Activated CD8-positive, alpha-beta T cell treated with anti-CD3 and anti-CD28 coated beads, Interleukin-2, amount 10 ng/mL, durations not matched to agents 7 days and 5 days (primary cell): ENCODE measurements at regions not wholly inside any gene's neighbourhood (a gene's known extent, or its start where the extent isn't known, plus 50 kb on each side); places are given as distances from the start of the nearest gene placed in this dataset.
"Not testable (repeated sequence)": the region's sequence is repeated elsewhere in the genome, so short reads cannot be mapped to it uniquely, and the experiment has no call there.

ENCODE experiments used
- ATAC-seq: fragments of 150-1000 bp; cut with Tn5 transposase; one replicate; pipeline ENCODE4 v1.10.0; 2021; ENCODE audit warnings: moderate library complexity
- CTCF ChIA-PET: fragments of 350-600 bp; sonication (Branson Sonifier 250); formaldehyde crosslinking; loops from one replicate; lab custom pipeline; 2021; ENCODE audit warnings: antibody characterized with exemption; lab: Charles Lee
- POLR2A ChIA-PET: fragments of 350-600 bp; sonication (Branson Sonifier 250); formaldehyde crosslinking; loops from one replicate; lab custom pipeline; 2021; ENCODE audit warnings: antibody characterized with exemption; lab: Charles Lee
- DNase-seq: peaks from one replicate; pipeline ENCODE4 v3.0.0-alpha.2; 2020
- H3K27ac Mint-ChIP-seq: one replicate; pipeline ENCODE4 v1.8.0; 2021; ENCODE audit warnings: mild to moderate bottlenecking, mixed read lengths
- H3K27me3 Mint-ChIP-seq: one replicate; pipeline ENCODE4 v1.8.0; 2021; ENCODE audit warnings: low read depth, mixed read lengths
- H3K36me3 Mint-ChIP-seq: one replicate; pipeline ENCODE4 v1.8.0; 2021; ENCODE audit warnings: low read depth, mixed read lengths
- H3K4me1 Mint-ChIP-seq: one replicate; pipeline ENCODE4 v1.8.0; 2021; ENCODE audit warnings: low read depth, mixed read lengths
- H3K4me3 Mint-ChIP-seq: one replicate; pipeline ENCODE4 v1.8.0; 2021; ENCODE audit warnings: mild to moderate bottlenecking, mixed read lengths
- H3K9me3 Mint-ChIP-seq: one replicate; pipeline ENCODE4 v1.8.0; 2022; ENCODE audit warnings: mixed read lengths; ENCODE audit not compliant: insufficient read depth

- no peaks in the 10 kb centered on the region for H3K27me3 Mint-ChIP-seq
- ChIA-PET CTCF (no interaction called here), POLR2A (interaction anchor here (0.7 kb wide), 1 partner anchor 248 kb away, joined by 3 read pairs; no protein-coding TSS in a partner anchor)
- no peaks in the 10 kb centered on the region for H3K4me1 Mint-ChIP-seq
- no peaks in the 10 kb centered on the region for H3K36me3 Mint-ChIP-seq
- no peak overlapping the region for H3K4me3 Mint-ChIP-seq
- DNase-seq (no peak), ATAC-seq (no peak)
- H3K27ac Mint-ChIP-seq = no peak overlapping the region
- H3K9me3 Mint-ChIP-seq = no peaks in the 10 kb centered on the region
These were observed 597.1 kb upstream of the B3GAT1 start for GRCh38 chr11:135009125-135009524.

DNA sequence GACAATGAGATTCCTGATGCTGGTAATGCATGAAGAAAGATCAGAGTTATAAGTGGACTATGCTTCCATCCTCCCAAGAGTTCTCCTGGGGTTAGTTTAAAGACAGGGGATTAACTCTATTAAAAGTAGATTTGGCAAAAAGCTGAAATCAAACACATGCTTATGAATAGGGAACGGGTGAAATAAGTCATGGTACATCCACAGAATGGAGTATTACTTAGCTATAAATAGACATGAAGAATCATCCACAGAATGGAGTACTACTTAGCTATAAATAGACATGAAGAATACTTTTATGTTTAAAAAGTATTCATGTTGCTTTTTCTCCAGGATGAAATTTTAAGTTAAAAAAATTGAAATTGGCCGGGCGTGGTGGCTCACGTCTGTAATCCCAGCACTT, 596.4 kb upstream of the B3GAT1 start:
- no peaks in the 10 kb centered on the region for H3K36me3 Mint-ChIP-seq
- H3K4me1 Mint-ChIP-seq = no peaks in the 10 kb centered on the region
- ATAC-seq = no peak
- CTCF ChIA-PET = no interaction called here
- DNase-seq = no peak
- POLR2A ChIA-PET = no interaction called here
- H3K9me3 Mint-ChIP-seq = no peaks in the 10 kb centered on the region
- no peak overlapping the region for H3K27ac Mint-ChIP-seq
- H3K4me3 Mint-ChIP-seq = no peak overlapping the region
- no peaks in the 10 kb centered on the region for H3K27me3 Mint-ChIP-seq

DNA sequence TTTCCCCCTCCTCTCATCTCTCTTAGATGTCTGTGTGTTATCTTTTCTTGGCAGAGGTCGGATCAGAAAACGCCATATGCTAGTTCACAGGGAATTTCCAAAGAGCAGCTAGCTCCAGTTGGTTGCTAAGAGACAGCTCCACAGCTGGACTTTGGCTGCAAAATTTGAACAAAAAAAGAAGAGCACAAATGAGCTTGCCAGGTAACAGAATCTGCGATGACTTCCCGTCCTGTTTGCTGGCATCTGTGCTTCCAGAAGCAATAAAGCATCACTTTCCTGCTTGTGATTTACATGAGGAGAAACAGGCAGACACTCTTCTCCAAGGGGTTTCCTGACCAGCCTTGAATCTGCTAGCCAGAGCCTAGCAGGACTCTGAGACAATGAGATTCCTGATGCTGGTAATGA, 596.0 kb upstream of the B3GAT1 start:
- H3K9me3 Mint-ChIP-seq = no peaks in the 10 kb centered on the region
- H3K27me3 Mint-ChIP-seq = no peaks in the 10 kb centered on the region
- ATAC-seq (no peak), DNase-seq (no peak)
- no peaks in the 10 kb centered on the region for H3K36me3 Mint-ChIP-seq
- H3K4me3 Mint-ChIP-seq = no peak overlapping the region
- no peaks in the 10 kb centered on the region for H3K4me1 Mint-ChIP-seq
- CTCF ChIA-PET = no interaction called here
- POLR2A ChIA-PET = no interaction called here
- H3K27ac Mint-ChIP-seq = no peak overlapping the region

DNA sequence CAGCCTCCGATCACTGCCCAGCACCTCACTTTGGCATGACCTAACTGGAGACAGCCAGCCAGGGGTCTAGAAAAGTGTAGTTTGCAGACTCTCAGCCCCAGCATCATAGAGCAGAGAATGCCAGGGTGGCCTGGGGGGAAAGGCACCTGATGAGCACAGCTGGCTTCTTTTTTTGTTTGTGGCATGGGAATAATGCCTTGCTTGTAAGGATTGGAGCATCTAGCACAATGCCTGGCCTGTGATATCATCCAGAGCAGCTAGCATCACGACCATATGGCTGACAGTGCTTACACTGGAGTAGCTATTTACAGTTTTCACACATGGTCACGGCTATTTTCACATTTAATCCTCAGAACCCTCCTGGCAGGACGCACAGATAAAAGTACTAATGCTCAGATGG, 594.8 kb upstream of the B3GAT1 start:
- no peaks in the 10 kb centered on the region for H3K9me3 Mint-ChIP-seq
- no peaks in the 10 kb centered on the region for H3K36me3 Mint-ChIP-seq
- ChIA-PET CTCF (no interaction called here), POLR2A (no interaction called here)
- H3K27ac Mint-ChIP-seq = no peak overlapping the region
- ATAC-seq = no peak
- H3K4me3 Mint-ChIP-seq = no peak overlapping the region
- no peaks in the 10 kb centered on the region for H3K4me1 Mint-ChIP-seq
- no peak for DNase-seq
- no peaks in the 10 kb centered on the region for H3K27me3 Mint-ChIP-seq

- Mint-ChIP-seq H3K4me1 (no peaks in the 10 kb centered on the region), H3K4me3 (no peak overlapping the region), H3K36me3 (no peaks in the 10 kb centered on the region), H3K27me3 (no peaks in the 10 kb centered on the region), H3K9me3 (no peaks in the 10 kb centered on the region), H3K27ac (no peak overlapping the region)
- DNase-seq (no peak), ATAC-seq (no peak)
- ChIA-PET CTCF (no interaction called here), POLR2A (interaction anchor here (0.7 kb wide), 1 partner anchor 1506 kb away, joined by 3 read pairs; no protein-coding TSS in a partner anchor)
These were observed 592.5 kb upstream of the B3GAT1 start for GRCh38 chr11:135004495-135004894.

DNA sequence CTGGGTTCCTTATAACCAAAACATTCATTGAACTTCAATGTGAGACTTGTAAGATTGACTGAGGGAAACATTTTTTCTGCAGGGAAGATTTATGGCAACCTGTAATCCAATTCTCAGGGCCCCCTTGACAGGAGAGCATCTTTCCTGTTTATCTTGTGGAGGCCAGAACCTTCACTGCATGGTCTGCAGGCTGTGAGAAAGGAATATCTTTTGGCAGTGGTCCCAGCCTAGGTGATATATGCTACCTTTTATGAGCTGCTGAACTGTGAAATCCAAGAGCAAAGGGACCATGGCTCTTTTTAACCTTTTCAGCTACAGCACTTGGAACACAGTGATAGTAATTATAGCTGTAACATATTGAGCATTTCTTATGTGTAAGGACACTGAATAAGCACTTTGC, 590.2 kb upstream of the B3GAT1 start:
- ChIA-PET CTCF (no interaction called here), POLR2A (no interaction called here)
- DNase-seq (no peak), ATAC-seq (no peak)
- Mint-ChIP-seq H3K27ac (no peak overlapping the region), H3K4me3 (no peak overlapping the region), H3K27me3 (no peaks in the 10 kb centered on the region), H3K36me3 (no peaks in the 10 kb centered on the region), H3K4me1 (no peaks in the 10 kb centered on the region), H3K9me3 (no peaks in the 10 kb centered on the region)

GRCh38 chr11:135001581-135001980, 589.5 kb upstream of the B3GAT1 start:
- H3K9me3 Mint-ChIP-seq = no peaks in the 10 kb centered on the region
- ATAC-seq (no peak), DNase-seq (no peak)
- no peak overlapping the region for H3K27ac Mint-ChIP-seq
- no peaks in the 10 kb centered on the region for H3K4me1 Mint-ChIP-seq
- H3K27me3 Mint-ChIP-seq = no peaks in the 10 kb centered on the region
- no peak overlapping the region for H3K4me3 Mint-ChIP-seq
- ChIA-PET CTCF (no interaction called here), POLR2A (no interaction called here)
- no peaks in the 10 kb centered on the region for H3K36me3 Mint-ChIP-seq

DNA sequence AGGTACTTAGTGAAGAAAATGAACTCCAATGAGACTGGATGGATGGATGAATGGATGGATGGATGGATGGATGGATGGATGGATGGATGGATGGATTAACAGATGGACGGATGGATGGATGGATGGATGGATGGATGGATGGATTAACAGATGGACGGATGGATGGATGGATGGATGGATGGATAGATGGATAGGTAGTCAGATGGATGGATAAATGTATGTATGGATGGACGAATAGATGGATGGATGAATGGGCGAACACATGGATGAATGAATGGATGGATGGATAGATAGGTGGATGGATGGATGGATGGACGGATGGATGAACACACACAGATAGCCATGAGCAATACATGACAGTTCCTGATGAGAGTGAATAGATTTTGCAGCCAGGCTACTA, 589.0 kb upstream of the B3GAT1 start:
- ATAC-seq, H3K4me3 Mint-ChIP-seq, H3K9me3 Mint-ChIP-seq, H3K27me3 Mint-ChIP-seq, H3K4me1 Mint-ChIP-seq, H3K36me3 Mint-ChIP-seq, H3K27ac Mint-ChIP-seq, CTCF ChIA-PET, DNase-seq, POLR2A ChIA-PET: not testable (repeated sequence)

DNA sequence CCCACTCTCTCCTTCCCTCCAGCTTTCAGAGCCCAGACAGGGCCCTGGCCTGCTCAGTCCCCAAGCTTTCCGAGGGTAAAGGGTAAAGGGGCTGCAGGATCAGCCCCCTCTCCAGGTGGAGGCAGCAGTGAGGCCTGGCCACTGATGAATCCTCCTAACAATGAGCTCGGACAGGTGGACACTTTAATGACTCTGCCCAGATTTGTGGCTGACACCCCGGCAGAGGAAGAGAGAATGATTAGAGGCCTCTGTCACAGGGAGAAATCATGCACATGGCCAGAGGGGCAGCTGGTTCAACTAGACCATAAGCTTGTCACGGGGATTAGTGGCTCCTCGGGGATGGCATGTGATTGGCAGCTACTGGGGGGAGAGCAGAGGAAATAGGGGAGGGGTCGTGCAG, 587.5 kb upstream of the B3GAT1 start:
- no peaks in the 10 kb centered on the region for H3K36me3 Mint-ChIP-seq
- ChIA-PET CTCF (no interaction called here), POLR2A (no interaction called here)
- no peaks in the 10 kb centered on the region for H3K9me3 Mint-ChIP-seq
- DNase-seq (no peak), ATAC-seq (no peak)
- H3K4me1 Mint-ChIP-seq = no peaks in the 10 kb centered on the region
- H3K27ac Mint-ChIP-seq = no peak overlapping the region
- no peak overlapping the region for H3K4me3 Mint-ChIP-seq
- H3K27me3 Mint-ChIP-seq = peaks cover 3% of the 10 kb centered on the region

DNA sequence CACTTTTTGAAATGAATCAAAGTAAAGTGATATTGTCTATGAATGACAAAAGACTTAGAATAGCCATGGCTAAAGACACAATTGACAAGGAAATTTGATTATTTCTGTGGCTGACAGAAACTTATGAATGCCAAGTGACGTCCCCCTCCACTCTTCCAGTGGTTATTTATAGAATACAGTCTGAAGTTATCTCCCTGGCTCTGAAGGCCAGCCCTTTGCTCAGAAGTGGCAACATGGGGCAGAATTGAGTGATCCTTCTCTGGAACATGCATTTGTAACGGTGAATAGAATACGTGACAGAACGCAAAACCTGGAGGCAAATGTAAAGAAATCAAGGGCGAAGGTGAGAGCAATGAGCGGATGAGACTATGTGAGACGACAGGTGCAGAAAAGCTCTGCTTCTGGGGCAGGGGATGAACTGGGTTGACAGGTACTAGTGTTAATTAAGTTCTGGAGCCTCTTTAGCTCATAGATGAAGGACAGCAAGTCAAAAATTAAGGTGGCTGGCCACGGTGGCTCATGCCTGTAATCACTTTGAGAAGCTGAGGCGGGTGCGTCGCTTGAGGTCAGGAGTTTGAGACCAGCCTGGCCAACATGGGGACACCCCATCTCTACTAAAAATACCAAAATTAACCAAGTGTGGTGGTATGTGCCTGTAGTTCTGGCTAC, 585.7 kb upstream of the B3GAT1 start:
- Mint-ChIP-seq H3K4me3 (no peak overlapping the region), H3K36me3 (no peaks in the 10 kb centered on the region), H3K27ac (no peak overlapping the region), H3K9me3 (no peaks in the 10 kb centered on the region), H3K27me3 (peaks cover 3% of the 10 kb centered on the region), H3K4me1 (no peaks in the 10 kb centered on the region)
- ChIA-PET POLR2A (no interaction called here), CTCF (no interaction called here)
- no peak for DNase-seq
- ATAC-seq = no peak

DNA sequence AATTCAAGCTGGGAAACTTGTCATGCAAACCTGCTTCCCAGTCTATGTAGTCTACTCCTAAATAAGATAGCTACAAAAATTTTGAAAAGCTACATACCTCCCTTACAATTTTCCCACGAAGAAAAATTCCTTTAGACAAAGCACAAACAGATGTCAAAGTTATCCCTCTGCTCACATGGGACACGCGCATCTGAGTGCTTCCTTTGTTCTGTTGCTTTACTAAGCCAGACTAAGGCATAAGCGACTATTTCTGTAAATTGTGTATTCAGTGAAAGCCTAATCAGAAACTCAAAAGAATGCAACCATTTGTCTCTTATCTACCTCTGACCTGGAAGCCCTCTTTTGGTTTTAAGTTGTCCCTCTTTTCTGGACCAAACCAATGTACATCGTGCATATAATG, 583.7 kb upstream of the B3GAT1 start:
- no peak overlapping the region for H3K27ac Mint-ChIP-seq
- H3K9me3 Mint-ChIP-seq = no peaks in the 10 kb centered on the region
- no peak overlapping the region for H3K4me3 Mint-ChIP-seq
- no peak for DNase-seq
- H3K4me1 Mint-ChIP-seq = no peaks in the 10 kb centered on the region
- ChIA-PET POLR2A (no interaction called here), CTCF (interaction anchor here (0.7 kb wide), 1 partner anchor 174 kb away, joined by 4 read pairs; no protein-coding TSS in a partner anchor)
- H3K27me3 Mint-ChIP-seq = peaks cover 3% of the 10 kb centered on the region
- ATAC-seq = no peak
- H3K36me3 Mint-ChIP-seq = no peaks in the 10 kb centered on the region

- H3K9me3 Mint-ChIP-seq = no peaks in the 10 kb centered on the region
- ChIA-PET CTCF (no interaction called here), POLR2A (no interaction called here)
- H3K27ac Mint-ChIP-seq = no peak overlapping the region
- no peaks in the 10 kb centered on the region for H3K36me3 Mint-ChIP-seq
- H3K4me1 Mint-ChIP-seq = no peaks in the 10 kb centered on the region
- H3K4me3 Mint-ChIP-seq = no peak overlapping the region
- no peak for ATAC-seq
- peaks cover 3% of the 10 kb centered on the region for H3K27me3 Mint-ChIP-seq
- DNase-seq = no peak
These were observed 582.4 kb upstream of the B3GAT1 start for GRCh38 chr11:134994431-134994830.

DNA sequence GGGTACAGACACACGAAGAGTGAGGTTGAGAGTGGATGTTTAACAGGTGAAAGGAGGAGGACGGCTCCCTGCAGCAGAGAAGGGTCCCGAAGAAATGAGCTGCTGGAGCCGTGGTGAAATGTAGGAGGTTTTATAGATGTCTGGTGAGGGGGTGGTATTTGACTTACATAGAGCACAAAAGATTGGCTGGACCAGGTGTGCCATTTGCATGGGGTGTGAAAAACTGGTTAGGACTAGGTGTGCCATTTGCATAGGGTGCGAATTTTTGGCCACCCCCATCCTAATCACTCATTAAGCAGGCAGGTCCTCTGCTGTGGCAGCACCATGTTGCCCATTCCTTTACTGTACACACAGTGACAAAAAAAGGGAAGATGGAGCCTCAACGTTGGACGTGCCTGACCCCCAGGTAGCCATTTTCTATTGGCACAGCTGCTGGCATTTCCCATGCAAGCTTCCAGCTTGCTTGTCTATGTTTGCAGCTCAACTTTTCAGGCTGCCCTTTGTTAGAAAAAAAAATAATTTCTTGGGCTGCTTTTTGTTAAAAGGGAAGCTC, 581.7 kb upstream of the B3GAT1 start:
- ATAC-seq (no peak), DNase-seq (no peak)
- ChIA-PET POLR2A (no interaction called here), CTCF (no interaction called here)
- Mint-ChIP-seq H3K9me3 (no peaks in the 10 kb centered on the region), H3K4me3 (no peak overlapping the region), H3K27me3 (peaks cover 3% of the 10 kb centered on the region), H3K36me3 (no peaks in the 10 kb centered on the region), H3K4me1 (no peaks in the 10 kb centered on the region), H3K27ac (no peak overlapping the region)
